Right lobe of liver (tissue), 6 donors: ENCODE measurements at regions not wholly inside any gene's neighbourhood (a gene's known extent, or its start where the extent isn't known, plus 50 kb on each side); places are given as distances from the start of the nearest gene placed in this dataset.

Experiments used
- ATAC-seq, 4 donors: fragments of 200-7000 bp; cut with Tn5 transposase; one replicate each; pipeline ENCODE4 v1.9.1; 2020; ENCODE audit warnings: mild to moderate bottlenecking in 4 of 4, moderate library complexity in 4 of 4
- DNase-seq, 3 donors: peaks; one replicate each; pipeline ENCODE4 v3.0.0-alpha.2; 2020
- H3K27ac ChIP-seq, 3 donors: fragments of 200-600 bp; one replicate each; pipeline ENCODE4 v1.8.0; 2022
- H3K27me3 ChIP-seq, 2 donors: fragments of 200-600 bp; one replicate each; pipeline ENCODE4 v1.8.0; 2022
- H3K36me3 ChIP-seq, 4 donors: fragments of 200-600 bp; sonication (generic) in 1 of 4; one replicate each; pipeline versions ENCODE4 v1.5.1 to v1.8.0; 2017 to 2022; ENCODE audit warnings: control low read depth in 1 of 4
- H3K4me1 ChIP-seq, 4 donors: fragments of 200-600 bp; sonication (generic) in 1 of 4; one replicate each; pipeline versions ENCODE4 v1.5.1 to v1.8.0; 2017 to 2022; ENCODE audit warnings: control low read depth in 1 of 4
- H3K4me3 ChIP-seq, 3 donors: fragments of 200-600 bp; one replicate each; pipeline ENCODE4 v1.8.0; 2022
- H3K9me3 ChIP-seq, 4 donors: fragments of 200-600 bp; sonication (generic) in 1 of 4; one replicate each; pipeline versions ENCODE4 v1.5.1 to v1.8.0; 2017 to 2022; ENCODE audit warnings: control low read depth in 1 of 4
- POLR2A ChIP-seq: fragments of 450-650 bp; IDR thresholded peaks from one replicate; pipeline ENCODE4 v1.6.1; 2017; ENCODE audit warnings: antibody characterized with exemption, mild to moderate bottlenecking
- WGBS: methylation state at CpG from one replicate; pipeline ENCODE4 v1.1.6; 2018; ENCODE audit warnings: low coverage, low lambda C conversion rate; ENCODE audit not compliant: insufficient coverage; ENCODE audit errors: missing lambda C conversion rate; 5-methylcytosine and 5-hydroxymethylcytosine counted together
- intact Hi-C, 2 donors: fragments of 100-400 bp; cut with DNase I; formaldehyde crosslinking; loops; one replicate each; pipeline versions ENCODE4 v1.11.2 to v1.14.1; 2022
- TF ChIP-seq, protein P1 (sequence below), 4 donors: fragments of 200-600 bp in 3 of 4; fragments of 450-650 bp in 1 of 4; IDR thresholded peaks; one replicate each; pipeline versions ENCODE4 v1.5.1 to v1.8.0; 2016 to 2022; ENCODE audit warnings: antibody characterized with exemption in 4 of 4, mild to moderate bottlenecking in 2 of 4
- donor health status: DM: no; HTN: yes; CAD: no.
- donor health status: DM: no; HTN: no; CAD: no.
- donor health status: DM: no; HTN: no; CAD: no.
- donor health status: DM: no; HTN: yes; CAD: no.
- donor health status: DM: no; HTN: yes; CAD: no.

DNA sequence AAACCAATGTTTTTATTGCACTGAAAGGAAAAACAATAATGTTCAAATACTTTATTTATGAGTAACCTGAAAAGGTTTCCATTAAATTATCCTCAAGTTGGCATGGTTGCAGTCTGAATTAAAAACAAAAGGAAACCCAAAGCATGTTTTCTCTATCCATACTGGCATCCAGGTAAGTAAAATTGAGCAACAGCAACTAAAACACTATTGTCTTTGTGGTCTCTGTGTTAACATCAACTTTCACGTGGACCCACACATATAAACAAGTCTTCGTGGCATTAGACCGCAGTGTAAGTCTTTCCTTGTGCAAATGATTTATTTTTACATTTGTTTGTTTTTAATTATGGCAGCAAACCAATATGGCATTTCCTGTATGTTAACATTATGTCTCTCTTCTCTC lies 757.6 kb downstream of the SEMA5A start:
- Histone ChIP-seq H3K36me3 (no peaks in the 10 kb centered on the region), H3K4me3 (no peak overlapping the region), H3K9me3 (no peaks in the 10 kb centered on the region), H3K27me3 (no peaks in the 10 kb centered on the region), H3K27ac (no peak overlapping the region), H3K4me1 (no peaks in the 10 kb centered on the region)
- 39% methylated on average over 3 of the region's 3 CpGs for WGBS
- DNase-seq (no peak), ATAC-seq (no peak)
- TF ChIP-seq, protein P1, sequence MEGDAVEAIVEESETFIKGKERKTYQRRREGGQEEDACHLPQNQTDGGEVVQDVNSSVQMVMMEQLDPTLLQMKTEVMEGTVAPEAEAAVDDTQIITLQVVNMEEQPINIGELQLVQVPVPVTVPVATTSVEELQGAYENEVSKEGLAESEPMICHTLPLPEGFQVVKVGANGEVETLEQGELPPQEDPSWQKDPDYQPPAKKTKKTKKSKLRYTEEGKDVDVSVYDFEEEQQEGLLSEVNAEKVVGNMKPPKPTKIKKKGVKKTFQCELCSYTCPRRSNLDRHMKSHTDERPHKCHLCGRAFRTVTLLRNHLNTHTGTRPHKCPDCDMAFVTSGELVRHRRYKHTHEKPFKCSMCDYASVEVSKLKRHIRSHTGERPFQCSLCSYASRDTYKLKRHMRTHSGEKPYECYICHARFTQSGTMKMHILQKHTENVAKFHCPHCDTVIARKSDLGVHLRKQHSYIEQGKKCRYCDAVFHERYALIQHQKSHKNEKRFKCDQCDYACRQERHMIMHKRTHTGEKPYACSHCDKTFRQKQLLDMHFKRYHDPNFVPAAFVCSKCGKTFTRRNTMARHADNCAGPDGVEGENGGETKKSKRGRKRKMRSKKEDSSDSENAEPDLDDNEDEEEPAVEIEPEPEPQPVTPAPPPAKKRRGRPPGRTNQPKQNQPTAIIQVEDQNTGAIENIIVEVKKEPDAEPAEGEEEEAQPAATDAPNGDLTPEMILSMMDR (IDR thresholded peaks at IDR 0.05) = no peak
- no peak for TF ChIP-seq POLR2A
- intact Hi-C loops = no loop called here

DNA sequence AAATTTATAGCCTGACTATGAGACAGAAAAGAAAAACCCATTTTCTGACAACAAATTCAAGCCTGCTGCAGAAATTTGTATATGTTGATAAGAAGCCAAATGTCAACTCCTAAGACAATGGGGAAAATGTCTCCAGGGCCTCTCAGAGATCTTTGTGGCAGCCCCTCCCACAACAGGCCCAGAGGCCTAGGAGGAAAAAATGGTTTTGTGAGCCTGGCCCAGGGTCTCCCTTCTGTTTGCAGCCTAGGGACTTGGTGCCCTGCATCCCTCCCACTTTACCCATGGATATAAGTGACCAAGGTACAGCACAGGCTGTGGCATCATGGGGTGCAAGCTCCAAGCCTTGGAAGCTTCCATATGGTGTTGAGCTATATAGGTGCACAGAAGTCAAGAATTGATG lies 740.2 kb downstream of the SEMA5A start:
- no peaks in the 10 kb centered on the region for H3K36me3 ChIP-seq
- DNase-seq (no peak), ATAC-seq (no peak)
- no peak overlapping the region for H3K27ac ChIP-seq
- no peaks in the 10 kb centered on the region for H3K4me1 ChIP-seq
- H3K27me3 ChIP-seq = no peaks in the 10 kb centered on the region
- TF ChIP-seq, protein P1 (IDR thresholded peaks at IDR 0.05) = no peak
- no peak for TF ChIP-seq POLR2A
- H3K4me3 ChIP-seq = no peak overlapping the region
- intact Hi-C loops = no loop called here
- H3K9me3 ChIP-seq = no peaks in the 10 kb centered on the region

DNA sequence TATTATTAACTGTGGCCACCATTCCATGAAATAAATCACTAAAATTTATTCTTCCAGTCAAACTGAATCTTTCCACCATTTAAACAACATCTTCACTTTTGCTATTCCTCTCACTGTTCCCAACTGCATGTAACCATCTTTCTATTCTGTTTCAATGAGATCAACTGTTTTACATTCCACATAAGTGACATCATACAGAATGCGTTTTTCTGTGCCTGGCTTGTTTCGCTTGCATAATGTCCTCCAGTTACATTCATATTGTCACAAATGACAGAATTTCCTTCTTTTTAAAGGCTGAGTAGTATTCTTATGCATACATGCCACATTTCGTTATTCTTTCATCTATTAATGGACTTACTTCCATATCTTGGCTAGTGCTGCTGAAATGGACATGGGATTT lies 738.2 kb downstream of the SEMA5A start:
- H3K9me3 ChIP-seq = no peaks in the 10 kb centered on the region
- ATAC-seq (no peak), DNase-seq (no peak)
- no peak for TF ChIP-seq POLR2A
- TF ChIP-seq, protein P1 (IDR thresholded peaks at IDR 0.05) = no peak
- no peak overlapping the region for H3K4me3 ChIP-seq
- no peaks in the 10 kb centered on the region for H3K36me3 ChIP-seq
- WGBS = 26% methylated on average over 3 of the region's 3 CpGs
- no peaks in the 10 kb centered on the region for H3K4me1 ChIP-seq
- no peak overlapping the region for H3K27ac ChIP-seq
- intact Hi-C loops = no loop called here
- H3K27me3 ChIP-seq = no peaks in the 10 kb centered on the region

DNA sequence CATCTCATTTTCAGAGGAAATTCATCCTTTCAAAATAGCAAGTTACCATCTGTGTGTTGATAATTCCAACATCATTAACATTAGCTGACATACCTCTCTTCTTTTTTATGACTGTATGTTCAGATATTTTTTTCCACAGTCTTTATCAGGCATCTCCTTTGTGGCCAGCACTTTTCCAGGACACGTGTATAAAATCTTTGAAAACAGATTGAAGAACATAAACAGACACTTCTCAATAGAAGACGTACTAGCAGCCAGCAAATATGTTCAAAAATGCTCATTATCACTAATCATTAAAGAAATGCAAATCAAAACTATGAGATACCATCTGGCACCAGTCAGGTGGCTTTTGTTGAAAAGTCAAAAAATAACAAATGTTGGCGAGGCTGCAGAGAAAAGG lies 734.3 kb downstream of the SEMA5A start:
- no peaks in the 10 kb centered on the region for H3K36me3 ChIP-seq

DNA sequence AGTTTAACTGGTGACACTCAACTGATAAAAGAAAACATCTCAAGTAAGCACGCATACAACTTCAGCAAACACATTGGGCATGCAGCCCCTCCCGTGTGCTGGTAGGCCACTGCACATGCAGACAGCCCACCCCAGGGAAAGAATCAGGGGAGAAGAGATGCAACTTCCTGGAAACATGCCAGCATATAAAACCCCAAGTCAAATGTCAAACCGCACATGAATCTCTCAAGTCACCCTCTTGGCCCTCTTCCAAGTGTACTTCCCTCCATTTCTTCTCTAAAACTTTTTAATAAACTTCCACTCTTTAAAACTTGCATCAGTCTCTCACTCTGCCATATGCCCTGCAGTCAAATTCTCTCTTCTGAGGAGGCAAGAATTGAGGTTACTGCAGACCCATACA lies 732.7 kb downstream of the SEMA5A start:
- intact Hi-C loops = no loop called here
- 48% methylated on average over 3 of the region's 3 CpGs for WGBS

More for the DNA sequence above, 734.3 kb downstream of the SEMA5A start:
- TF ChIP-seq, protein P1 (IDR thresholded peaks at IDR 0.05) = no peak
- no peak for TF ChIP-seq POLR2A
- no peak for DNase-seq
- Histone ChIP-seq H3K4me3 (no peak overlapping the region), H3K9me3 (no peaks in the 10 kb centered on the region), H3K27me3 (no peaks in the 10 kb centered on the region), H3K27ac (no peak overlapping the region), H3K4me1 (no peaks in the 10 kb centered on the region)
- no peak for ATAC-seq
- intact Hi-C loops = no loop called here
- 29% methylated on average over 3 of the region's 3 CpGs for WGBS

More for the DNA sequence above, 732.7 kb downstream of the SEMA5A start:
- H3K27me3 ChIP-seq = no peaks in the 10 kb centered on the region
- ATAC-seq (no peak), DNase-seq (no peak)
- H3K4me3 ChIP-seq = no peak overlapping the region
- no peaks in the 10 kb centered on the region for H3K9me3 ChIP-seq
- no peaks in the 10 kb centered on the region for H3K36me3 ChIP-seq
- H3K4me1 ChIP-seq = no peaks in the 10 kb centered on the region
- TF ChIP-seq, protein P1 (IDR thresholded peaks at IDR 0.05) = no peak
- TF ChIP-seq POLR2A = no peak
- no peak overlapping the region for H3K27ac ChIP-seq
